ENCODE measurements at regions not wholly inside any gene's neighbourhood (a gene's known extent, or its start where the extent isn't known, plus 50 kb on each side); places are given as distances from the start of the nearest gene placed in this dataset.

DNA sequence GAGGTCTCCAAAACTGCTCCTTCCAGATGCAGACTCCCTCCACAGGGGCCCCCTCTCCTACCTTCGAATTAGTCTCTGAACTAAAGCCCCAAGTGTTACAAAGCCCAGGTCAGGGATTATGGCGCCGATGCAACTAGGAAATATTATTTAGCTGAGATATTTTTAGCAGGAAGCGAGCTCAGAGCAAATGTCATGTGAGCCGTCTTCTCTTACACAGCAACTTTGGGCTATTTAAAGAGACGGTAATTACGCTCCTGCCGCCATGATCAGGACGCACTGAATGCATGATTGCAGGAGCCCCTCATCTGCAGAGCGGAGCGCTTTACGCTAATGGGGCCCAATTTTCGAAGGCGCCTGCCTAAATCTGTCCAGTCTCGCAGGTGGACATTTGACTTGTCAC is 55.3 kb upstream of the TARDBP start:
- TF ChIP-seq, protein P1, sequence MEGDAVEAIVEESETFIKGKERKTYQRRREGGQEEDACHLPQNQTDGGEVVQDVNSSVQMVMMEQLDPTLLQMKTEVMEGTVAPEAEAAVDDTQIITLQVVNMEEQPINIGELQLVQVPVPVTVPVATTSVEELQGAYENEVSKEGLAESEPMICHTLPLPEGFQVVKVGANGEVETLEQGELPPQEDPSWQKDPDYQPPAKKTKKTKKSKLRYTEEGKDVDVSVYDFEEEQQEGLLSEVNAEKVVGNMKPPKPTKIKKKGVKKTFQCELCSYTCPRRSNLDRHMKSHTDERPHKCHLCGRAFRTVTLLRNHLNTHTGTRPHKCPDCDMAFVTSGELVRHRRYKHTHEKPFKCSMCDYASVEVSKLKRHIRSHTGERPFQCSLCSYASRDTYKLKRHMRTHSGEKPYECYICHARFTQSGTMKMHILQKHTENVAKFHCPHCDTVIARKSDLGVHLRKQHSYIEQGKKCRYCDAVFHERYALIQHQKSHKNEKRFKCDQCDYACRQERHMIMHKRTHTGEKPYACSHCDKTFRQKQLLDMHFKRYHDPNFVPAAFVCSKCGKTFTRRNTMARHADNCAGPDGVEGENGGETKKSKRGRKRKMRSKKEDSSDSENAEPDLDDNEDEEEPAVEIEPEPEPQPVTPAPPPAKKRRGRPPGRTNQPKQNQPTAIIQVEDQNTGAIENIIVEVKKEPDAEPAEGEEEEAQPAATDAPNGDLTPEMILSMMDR (IDR thresholded peaks at IDR 0.05): no peak
- TF ChIP-seq POLR2A (IDR thresholded peaks at IDR 0.05) (no peak), POLR2AphosphoS5 (IDR thresholded peaks at IDR 0.05; ENCODE audit: insufficient read depth in 1 of 2, low read depth in 1 of 2) (no peak)

Data from vagina (tissue), 2 donors.